GM19239 (cell line): ENCODE measurements at regions not wholly inside any gene's neighbourhood (a gene's known extent, or its start where the extent isn't known, plus 50 kb on each side); places are given as distances from the start of the nearest gene placed in this dataset.
"Not testable (repeated sequence)": the region's sequence is repeated elsewhere in the genome, so short reads cannot be mapped to it uniquely, and the experiment has no call there.

Experiments
- DNase-seq: peaks from one replicate; pipeline ENCODE4 v3.0.0; 2011; ENCODE audit warnings: low spot score; ENCODE audit not compliant: insufficient read length
- FAIRE-seq: peaks from 2 replicates; lab custom pipeline; 2011; peaks lifted over from hg19 to GRCh38; lab: Jason Lieb, UNC

DNA sequence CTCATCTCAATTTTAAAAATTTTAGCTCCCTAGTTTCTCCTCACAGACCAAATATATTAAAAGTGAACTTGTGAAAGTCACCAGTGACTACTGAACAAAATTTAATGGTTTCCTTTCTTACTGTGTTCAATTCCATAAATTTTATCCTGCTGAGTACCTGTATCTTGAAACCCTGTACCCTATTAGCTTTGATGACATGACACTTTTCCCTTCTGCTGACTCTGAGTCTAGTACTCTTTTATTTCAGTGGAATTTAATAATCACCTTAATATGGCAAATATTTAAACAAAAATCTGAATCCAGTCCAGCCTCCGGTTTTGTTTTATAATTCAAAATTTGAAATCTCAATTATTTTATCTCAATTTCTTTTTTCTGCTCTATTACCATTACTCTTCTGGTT, 203.1 kb upstream of the NUDT6 start:
- DNase-seq, result no peak
- no peak for FAIRE-seq

DNA sequence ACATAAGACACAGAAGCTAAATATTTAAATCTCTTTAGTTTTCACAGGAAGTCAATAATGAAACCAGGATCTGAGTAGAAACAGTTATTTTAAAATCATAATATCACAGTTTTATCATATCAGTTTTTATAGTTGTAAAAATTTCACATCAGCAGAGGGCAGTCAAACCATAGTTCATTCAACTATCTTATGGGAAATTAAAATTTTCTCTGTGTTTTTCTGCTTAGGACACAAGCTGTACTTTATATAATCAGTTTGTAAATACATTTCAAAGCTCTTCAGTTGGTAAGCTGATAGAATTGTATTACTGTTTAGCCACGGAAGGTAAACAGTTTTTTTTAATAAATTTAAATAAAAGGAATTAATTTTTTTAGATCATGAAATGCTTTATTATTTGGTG, 204.8 kb upstream of the NUDT6 start:
- FAIRE-seq (no peak), DNase-seq (no peak)

DNA sequence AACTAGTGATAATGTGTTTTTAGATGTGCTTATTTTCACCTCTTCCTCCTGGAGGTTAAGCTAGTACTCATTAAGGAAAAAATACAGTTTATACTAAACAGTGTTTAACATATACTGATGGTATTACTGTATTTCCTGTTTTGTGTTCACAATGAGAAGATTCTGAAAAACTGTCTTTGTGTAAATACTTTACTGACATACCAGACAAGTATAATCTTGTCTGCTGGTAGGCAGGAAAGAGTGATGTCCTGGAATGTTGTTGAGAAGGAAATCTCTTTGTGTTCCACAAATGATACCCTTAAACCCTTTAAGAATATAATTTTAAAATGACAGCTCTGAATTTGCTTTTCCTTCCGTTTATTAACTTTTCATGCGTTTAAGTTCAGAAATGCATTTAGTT, 205.5 kb upstream of the NUDT6 start:
- DNase-seq, result no peak
- FAIRE-seq, result no peak

DNA sequence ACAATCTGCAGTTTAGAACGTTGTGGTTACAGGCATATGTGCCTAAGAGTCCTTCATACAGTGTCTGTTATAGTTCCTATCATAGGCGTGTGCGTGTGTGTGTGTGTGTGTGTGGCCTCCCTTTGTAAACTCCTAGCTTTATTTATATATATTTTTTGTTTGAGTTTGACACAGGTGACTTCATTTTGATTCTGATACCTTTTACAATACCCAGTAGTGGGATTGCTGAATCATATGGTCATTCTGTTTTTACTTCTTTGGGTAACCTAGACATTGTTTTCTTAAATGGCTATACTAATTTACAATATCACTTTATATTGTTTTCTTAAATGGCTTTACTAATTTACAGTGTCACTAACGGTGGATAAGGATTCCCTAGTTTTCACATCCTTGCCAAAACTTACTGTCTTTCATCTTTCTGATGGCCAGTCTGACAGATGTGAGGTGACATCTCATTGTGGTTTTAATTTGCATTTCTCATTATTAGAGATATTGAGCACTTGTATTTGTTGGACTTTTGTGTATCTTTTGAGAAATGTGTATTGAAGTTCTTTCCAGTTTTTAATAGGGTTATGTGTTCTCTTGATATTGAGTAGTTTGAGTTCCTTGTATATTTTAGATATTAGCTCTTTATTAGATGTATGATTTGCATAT, 211.1 kb upstream of the NUDT6 start:
- DNase-seq, result no peak
- peak; percentile 42 for FAIRE-seq

DNA sequence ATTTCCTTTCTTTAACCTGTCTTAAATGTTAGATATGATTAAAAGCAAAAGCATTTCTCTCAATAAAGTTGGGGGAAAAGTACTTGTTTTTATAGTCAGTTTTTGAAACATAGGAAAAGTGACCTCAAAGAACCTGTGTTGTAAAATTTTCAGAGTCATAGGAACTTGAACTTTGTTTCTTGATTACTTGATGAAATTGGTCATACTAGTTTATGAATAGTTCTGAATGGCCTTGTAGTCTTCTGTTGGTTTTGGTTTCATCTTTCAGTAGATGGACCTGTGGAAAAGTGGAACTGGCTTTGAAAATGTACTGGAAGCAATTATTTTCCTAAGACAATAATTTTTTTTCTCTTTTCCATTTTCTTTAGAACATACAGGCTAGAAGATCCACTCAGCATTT, 222.2 kb upstream of the NUDT6 start:
- FAIRE-seq (no peak), DNase-seq (no peak)

DNA sequence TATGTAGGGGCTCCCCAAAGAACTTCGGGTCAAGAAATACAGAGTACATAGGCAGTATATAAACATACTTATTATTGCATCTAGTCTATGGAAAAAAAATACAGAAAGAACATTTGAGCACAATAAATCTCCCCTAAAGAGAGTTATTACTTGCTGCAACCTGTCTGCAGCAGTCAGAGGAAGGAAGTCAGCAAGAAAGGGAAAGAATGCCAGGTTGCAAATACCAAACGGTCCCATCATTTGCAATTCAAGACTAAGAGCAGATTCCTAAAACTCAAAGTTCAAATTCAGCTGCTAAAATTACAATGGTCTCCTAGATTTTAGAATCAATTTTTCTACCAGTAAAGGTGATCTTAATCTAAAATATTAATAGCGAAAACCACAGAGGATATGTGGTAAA, 236.2 kb upstream of the NUDT6 start:
- DNase-seq, result no peak
- FAIRE-seq, result no peak

DNA sequence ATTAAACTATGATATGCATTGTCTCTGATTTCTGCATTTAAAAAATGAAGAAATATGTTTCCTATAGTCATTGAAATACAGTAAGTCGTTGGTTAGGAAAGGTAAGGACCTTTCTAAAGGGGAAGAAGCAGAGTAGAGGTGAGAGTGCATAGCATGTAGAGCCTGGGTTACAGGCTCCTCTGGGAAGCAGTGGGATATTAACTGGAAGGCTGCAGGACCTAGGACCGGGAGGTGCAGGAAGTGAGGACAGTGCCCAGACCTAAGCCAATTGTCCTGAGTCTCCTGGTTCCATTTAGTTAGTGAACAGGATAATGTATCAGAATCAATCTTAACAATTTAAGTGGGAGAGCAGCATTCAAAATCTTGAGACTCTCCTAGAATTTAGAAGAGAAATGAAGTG, 237.1 kb upstream of the NUDT6 start:
- DNase-seq (no peak), FAIRE-seq (no peak)

DNA sequence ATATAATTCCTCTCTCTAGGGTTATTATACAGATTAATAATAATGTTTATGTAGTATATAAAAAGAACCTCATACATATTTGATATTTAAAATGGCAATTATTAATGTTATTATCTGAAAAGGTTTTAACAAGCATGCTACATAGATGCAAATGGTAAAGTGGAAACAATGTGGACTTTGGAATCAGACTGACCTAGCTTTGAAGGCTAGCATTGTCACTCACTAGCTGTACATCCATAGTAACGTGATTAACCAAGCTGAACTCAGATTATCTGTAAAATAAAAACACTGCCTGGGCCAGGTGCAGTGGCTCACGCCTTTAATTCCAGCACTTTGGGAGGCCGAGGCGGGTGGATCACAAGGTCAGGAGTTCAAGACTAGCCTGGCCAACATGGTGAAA, 233.7 kb upstream of the SPRY1 start:
- no peak for FAIRE-seq
- no peak for DNase-seq

DNA sequence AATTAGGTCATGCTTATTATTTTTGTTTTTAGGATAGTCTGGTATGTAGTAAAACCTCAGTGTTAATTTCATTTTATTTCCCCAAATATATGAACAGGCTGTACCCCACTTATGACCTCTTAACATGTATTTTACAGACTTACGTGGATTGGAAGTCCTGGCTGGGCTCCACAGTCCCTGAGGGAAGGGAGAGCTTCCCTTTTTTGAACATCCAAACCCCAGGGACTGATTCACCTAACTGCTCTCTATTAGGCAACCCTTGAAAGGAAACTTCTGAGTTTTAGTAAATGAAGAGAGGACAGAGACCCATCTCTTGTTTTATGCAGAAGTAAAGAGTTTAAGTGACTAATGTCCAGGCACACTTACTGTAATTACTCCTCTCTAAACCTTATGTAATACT, 233.1 kb upstream of the SPRY1 start:
- FAIRE-seq, result peak; percentile 8
- no peak for DNase-seq

DNA sequence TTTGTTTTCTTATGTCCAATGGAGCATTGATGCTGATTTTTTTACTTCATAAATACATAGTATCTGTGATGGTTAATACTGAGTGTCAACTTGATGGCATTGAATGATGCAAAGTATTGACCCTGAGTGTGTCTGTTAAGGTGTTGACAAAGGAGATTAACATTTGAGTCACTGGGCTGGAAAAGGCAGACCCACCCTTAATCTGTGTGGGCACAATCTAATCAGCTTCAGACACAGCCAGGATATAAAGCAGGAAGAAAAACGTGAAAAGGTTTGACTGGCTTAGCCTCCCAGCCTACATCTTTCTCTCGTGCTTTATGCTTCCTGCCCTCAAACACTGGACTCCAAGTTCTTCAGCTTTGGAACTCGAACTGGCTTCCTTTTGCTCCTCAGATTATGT, 230.6 kb upstream of the SPRY1 start:
- DNase-seq, result no peak
- no peak for FAIRE-seq

DNA sequence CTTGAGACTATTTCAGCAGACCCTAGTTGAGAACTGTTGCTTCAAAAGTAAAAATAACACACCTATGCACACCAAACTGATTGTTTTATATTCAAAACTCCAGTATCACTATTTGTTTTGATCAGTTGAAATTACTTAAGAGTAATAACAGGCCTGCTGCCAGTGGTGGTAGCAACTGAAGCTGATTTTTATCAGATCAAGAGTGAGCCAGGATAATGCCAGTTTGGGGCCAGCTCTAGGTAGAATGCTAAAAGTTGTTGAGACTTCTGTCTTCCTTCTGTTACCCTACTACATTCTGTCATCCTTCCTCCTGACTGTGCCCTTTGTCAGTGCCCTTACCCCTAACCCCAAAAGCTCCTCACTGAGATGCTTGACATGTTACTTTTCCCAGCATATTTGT, 228.7 kb upstream of the SPRY1 start:
- DNase-seq (no peak), FAIRE-seq (no peak)

DNA sequence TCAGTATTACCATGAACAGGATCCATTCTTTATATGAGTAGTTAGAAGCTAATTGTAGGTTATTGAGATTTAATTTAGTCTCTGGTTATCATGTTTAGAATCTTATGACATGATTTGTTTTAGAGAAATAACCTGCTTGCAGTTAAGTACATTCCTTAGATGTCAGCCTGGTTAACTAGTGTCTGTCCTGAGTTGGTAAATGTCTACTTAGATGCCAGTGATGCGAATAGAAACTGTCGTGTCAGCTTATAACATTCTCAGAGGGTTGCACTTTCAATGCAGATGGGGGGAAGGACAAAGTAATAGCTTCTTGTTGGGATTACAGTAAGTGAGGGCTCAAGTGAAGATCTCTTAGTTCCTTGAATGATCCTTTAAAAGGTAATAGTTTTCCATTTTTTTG, 227.8 kb upstream of the SPRY1 start:
- no peak for FAIRE-seq
- DNase-seq, result no peak

DNA sequence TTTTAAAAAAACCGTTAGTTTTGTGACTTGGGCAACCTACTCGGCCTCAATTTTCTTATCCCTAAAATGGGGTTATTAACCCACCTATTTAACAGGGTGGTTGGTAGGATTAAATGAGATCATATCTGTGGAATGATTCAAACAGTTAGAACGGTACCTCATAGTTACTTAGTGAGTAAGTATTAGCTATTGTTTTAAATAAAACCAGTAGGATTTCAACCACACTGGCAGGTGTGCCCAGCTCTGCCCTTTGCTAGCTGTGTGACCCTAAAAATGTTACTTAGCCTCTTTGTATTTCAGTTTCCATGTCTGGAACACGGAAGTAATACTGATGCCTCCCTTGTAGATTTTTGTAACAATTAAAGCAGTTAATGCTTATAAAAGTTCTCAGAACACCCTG, 225.8 kb upstream of the SPRY1 start:
- DNase-seq, result no peak
- no peak for FAIRE-seq

DNA sequence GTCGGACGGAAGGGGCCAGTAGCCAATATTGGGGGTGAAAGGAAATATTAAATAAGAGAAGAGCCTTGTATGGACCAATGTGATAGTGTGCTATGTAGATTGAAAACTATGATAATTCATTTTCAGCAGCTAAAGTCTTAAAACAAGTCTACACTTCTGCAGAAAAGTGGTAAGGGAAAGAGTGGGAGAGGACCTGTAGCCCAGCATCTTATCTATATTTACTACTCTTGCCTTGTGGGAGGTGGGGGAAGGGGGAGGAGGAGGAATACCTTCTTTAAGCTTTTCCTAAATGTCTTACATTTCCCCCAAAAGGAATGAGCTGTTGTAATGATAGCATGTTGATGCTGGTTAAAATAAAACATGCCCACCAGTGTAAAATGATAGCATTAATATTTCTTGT, 220.0 kb upstream of the SPRY1 start:
- DNase-seq (no peak), FAIRE-seq (no peak)

DNA sequence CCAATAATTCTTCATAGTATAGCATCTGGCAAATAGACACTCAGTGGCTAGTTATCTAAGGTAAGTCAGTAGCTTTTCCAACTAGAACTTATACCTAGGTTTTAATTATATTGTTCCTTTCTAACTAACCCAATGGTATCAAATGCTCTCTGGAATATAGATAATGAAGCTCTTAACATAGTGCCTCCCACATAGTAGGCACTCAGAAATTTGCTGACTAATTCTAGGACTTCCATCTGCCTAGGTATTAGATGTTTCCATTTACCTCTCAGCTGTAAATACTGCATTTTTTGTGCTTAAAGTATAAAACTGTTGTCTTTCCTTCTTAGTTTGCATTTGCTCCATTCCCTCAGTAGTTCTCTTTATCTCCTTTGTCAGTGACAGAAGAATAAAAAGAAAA, 214.3 kb upstream of the SPRY1 start:
- FAIRE-seq (no peak), DNase-seq (no peak)

DNA sequence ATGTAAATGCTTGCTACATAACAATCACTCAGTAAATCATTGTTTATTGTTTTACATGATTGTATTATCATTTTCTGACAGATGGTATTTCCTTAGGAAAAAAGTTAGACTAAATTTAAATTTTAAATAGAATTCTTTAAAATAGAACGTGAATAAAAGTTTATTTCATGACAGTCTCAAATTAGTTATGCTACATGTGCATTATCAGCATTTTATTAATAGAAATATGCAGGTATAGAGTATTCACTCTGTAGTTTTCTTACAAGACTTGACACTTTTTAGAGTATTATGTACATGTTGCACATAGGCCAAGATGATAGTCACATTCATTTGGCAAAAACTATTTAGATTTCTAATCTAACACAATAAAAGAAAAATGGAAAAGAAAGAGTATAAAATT, 213.3 kb upstream of the SPRY1 start:
- no peak for FAIRE-seq
- no peak for DNase-seq

DNA sequence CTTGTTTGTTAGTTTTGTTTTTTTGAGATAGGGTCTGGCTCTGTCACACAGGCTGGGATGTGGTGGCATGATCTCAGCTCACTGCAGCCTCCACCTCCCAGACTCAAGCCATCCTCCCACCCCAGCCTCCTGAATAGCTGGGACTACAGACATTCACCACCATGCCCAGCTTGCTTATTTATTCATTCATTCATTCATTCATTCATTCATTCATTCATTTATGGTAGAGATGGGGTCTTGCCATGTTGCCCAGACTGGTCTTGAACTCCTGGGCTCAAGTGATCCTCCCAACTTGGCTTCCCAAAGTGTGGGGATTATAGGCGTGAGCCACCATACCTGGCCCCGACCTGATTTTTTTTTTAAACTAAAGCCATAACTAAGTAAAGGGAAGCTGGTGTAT, 212.8 kb upstream of the SPRY1 start:
- not testable (repeated sequence) for DNase-seq, FAIRE-seq

DNA sequence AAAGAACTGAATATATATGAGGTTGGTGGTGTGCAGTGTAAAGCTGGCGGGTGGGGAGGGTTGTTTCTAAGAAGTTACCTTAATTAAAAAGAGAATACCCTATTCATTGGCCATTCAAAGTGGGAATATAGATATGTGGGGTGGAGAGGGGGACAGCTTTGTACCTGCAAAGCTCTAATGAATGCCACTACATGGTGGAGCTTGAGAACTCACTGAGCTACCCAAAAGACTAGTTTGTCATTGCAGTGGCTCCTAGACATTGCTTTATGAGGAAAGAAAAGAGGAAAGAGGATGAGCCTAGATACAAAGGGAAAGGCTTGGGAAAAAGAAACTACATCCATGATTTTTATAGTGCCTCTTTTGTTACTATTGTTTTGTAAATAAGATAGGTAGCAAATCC, 209.9 kb upstream of the SPRY1 start:
- FAIRE-seq (no peak), DNase-seq (no peak)

DNA sequence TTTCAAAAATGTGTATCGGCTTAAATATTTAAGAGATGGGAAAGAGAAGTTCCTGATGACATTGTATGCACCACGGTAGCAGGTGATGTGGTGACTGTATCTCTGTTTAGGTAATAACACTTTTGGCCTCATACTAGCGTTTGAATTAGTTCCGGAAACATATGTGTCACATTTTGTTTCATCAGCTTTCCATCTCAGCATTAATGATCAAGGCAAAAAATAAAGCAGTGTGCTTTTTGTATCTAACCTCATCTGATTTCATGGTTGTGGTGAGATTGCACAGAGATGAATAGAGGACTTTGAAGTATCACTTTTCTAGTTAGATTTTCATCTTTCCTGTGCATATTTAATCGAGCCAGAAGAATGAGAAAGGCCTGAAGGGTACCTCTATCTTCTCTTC, 206.4 kb upstream of the SPRY1 start:
- DNase-seq (no peak), FAIRE-seq (no peak)

DNA sequence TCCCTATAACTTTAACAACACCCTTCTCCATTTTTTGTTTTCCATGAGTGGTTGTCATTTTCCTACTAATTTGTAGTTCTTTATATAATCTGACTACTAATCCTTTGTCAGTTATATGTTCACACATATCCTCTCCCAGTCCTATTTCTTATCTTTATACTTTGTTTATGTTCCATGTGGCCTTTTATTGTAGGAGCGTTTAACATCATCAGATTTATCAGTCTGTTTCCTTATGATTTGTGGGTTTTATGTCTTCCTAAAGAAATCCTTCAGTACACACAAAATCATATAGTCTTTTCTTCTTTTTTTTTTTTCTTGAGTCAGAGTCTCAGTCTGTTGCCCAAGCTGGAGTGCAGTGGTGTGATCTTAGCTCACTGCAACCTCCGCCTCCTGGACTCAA, 204.9 kb upstream of the SPRY1 start:
- FAIRE-seq, result no peak

DNA sequence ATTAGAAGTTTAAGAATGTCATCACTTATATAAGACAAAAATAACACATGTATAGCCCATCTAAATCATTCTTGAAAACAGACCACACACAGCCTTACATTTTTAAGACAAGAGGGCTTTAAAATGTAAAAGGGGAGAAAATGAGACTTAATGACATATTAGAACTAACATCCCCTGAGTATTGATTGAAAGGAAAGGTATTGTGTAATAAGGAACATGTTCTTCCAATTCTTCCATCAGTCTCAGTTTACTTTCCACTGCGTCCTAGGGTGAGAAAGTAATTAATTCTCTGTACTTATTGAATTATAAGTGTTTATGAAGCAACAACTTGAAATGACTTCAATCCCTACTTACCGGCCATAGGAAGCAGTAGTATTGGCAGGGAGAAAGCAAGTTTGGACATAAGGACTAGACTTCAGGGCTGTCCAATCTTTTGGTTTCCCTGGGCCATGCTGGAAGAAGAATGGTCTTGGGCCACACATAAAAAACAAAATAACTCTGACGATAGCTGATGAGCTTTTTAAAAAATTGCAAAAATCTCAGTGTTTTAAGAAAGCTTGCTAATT, 202.7 kb upstream of the SPRY1 start:
- DNase-seq (no peak), FAIRE-seq (peak; percentile 45)

More for the DNA sequence above, 204.9 kb upstream of the SPRY1 start:
- DNase-seq, result no peak

DNA sequence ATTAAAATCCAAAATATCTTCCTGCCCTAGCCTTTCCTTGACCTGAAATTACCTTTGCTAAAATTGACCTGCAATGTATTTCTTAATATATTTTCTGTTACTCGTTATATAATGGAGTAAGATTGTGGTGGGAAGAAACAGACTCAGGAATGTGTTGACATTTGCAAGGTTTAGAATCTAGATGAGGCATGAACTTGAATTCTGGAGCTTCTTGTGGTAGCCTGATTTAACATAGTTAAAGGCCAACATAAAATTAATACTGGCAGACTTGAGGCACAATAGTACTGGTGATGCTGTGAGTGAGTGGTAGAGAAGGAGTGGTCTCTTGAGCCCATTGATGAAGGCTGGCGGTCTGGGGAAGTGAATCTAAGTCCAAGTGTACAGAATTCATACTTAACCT, 197.9 kb upstream of the SPRY1 start:
- FAIRE-seq (no peak), DNase-seq (no peak)
